ENCODE measurements at regions not wholly inside any gene's neighbourhood (a gene's known extent, or its start where the extent isn't known, plus 50 kb on each side); places are given as distances from the start of the nearest gene placed in this dataset.
"Not testable (repeated sequence)": the region's sequence is repeated elsewhere in the genome, so short reads cannot be mapped to it uniquely, and the experiment has no call there.

GRCh38 chr6:15770347-15771143, 107.7 kb upstream of the DTNBP1 start:
- DNase-seq (ENCODE audit: low read depth in 2 of 2): no peak

GRCh38 chr6:15769511-15770018, 106.7 kb upstream of the DTNBP1 start:
- DNase-seq (ENCODE audit: low read depth in 2 of 2): no peak

- no peak for DNase-seq (ENCODE audit: low read depth in 2 of 2)
These were observed 106.2 kb upstream of the DTNBP1 start for GRCh38 chr6:15768999-15769398.

GRCh38 chr6:15763837-15764236, 101.0 kb upstream of the DTNBP1 start:
- no peak for DNase-seq (ENCODE audit: low read depth in 2 of 2)

GRCh38 chr6:15763364-15763763, 100.5 kb upstream of the DTNBP1 start:
- DNase-seq (ENCODE audit: low read depth in 2 of 2): no peak

- DNase-seq (ENCODE audit: low read depth in 2 of 2): no peak
These were observed 98.2 kb upstream of the DTNBP1 start for GRCh38 chr6:15761045-15761502.

- no peak for DNase-seq (ENCODE audit: low read depth in 2 of 2)
These were observed 95.9 kb upstream of the DTNBP1 start for GRCh38 chr6:15758631-15759215.

DNA sequence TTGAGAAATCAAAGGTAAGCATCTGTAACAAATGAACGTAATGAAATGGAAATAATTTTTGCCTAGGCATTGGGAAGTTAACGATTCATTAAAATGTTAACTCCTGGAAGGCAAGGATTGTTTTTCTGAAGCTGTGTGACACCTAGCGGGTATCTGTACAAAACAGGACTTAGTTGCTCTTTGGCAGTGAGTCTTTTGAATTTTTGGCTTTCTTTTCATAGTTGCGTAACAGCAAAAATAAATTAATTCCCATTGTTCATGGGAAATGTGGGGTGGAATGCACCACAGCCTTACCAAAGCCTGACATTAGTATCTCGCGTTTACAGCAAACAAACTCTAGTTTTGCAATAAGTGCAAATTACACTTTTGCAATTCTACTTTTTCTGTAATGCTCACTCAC, 92.7 kb upstream of the DTNBP1 start:
- no peak for DNase-seq (ENCODE audit: low read depth in 2 of 2)

GRCh38 chr6:15754706-15755079, 91.9 kb upstream of the DTNBP1 start:
- DNase-seq (ENCODE audit: low read depth in 2 of 2): no peak

DNA sequence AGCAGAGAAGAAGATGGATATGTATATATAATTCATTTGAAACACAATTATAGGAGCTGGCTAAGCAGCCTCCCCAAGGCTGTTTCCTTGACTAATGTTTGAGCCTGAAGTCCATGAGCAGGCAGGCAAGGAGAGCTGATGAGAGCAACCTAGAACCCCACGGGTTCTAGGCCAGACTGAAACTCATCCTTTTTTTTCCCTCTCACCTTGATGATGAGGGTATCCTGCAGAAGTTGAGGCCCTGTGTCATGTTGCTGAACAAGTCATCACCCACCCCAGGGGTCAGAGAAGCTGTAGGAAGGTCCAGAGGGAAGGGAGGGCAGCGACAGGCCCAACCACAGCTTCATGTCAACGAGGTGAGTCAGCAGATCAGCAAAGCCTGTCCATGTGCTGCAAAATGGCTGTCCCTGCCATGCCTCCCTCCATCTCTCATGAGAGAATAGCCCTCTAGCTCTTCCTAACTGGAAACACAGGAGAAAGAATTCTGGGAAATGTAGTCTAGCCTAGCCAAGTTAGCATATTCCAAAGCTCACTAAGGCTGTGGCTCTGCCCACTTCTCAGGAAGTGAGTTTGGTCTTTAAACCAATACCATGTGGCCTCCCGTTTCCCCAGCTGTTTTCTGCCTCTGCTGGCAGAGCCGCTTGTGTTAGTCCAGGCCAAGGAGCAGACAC, 91.3 kb upstream of the DTNBP1 start:
- DNase-seq (ENCODE audit: low read depth in 2 of 2): no peak

- no peak for DNase-seq (ENCODE audit: low read depth in 2 of 2)
These were observed 90.0 kb upstream of the DTNBP1 start for GRCh38 chr6:15752820-15753219.

- no peak for DNase-seq (ENCODE audit: low read depth in 2 of 2)
These were observed 89.0 kb upstream of the DTNBP1 start for GRCh38 chr6:15751721-15752350.

- DNase-seq (ENCODE audit: low read depth in 2 of 2): no peak
These were observed 85.5 kb upstream of the DTNBP1 start for GRCh38 chr6:15748341-15748740.

DNA sequence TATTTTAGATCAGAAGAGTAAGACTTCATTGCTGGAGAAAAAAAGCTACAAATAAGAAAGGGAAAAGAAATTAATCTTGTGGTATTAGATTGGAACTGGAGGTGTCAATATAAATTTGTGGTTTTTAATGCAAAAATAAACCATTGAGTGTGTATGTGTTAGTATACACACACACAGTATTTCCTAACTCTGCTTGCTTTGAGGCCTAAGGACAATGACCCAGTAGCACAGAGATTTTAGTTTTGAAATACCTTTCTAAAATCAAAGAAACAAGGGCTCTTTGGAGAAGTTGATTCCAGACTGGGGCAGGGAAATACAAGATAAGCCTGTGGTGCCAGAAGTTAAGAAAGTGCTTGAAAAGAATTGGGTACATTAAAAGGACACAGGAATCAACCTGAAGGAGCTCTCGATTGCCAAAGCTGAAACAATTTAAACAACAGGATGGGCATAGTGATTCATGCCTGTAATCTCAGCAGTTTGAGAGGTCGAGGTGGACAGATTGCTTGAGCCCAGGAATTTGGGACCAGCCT, 84.6 kb upstream of the DTNBP1 start:
- DNase-seq (ENCODE audit: low read depth in 2 of 2): no peak

DNA sequence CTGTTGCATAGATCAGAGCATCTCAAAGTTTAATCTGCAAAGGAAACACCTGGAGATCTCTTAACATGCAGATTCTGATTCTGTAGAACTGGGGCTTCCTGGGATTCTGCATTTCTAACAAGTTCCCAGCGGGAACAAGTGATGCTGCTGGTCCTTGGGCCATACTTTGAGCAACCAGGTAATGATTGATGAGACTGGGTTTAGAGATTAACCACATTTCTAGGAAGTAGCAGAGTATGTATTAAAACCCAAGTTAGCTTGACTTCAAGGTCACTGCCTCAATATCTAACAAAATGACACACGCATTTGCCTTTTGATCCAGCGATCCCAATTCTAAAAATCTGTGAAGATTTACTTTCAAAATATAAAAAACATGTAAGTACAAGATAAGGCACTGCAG, 83.0 kb upstream of the DTNBP1 start:
- DNase-seq (ENCODE audit: low read depth in 2 of 2): no peak

DNA sequence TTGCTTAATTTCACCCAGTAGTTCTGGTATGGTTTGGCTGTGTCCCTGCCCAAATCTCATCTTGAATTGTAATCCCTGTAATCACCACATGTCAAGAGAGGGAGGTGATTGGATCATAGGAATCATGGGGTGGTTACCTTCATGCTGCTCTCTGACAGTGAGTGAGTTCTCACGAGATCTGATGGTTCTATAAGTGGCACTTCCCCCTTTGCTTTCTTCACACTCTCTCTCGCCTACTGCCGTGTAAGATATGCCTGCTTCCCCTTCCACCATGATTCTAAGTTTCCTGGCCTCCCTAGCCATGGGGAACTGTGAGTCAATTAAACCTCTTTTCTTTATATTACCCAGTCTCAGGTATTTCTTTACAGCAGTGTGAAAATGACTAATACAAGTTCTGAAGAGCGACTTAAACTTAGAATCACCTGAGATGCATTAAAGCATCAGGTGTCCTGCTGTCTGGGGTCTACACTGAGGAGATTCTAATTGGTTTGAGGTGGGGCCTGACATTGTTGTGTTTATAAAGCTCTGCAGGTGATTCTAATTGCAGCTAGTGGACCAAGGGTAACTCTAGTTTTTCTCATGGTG, 82.1 kb upstream of the DTNBP1 start:
- no peak for DNase-seq (ENCODE audit: low read depth in 2 of 2)

- not testable (repeated sequence) for DNase-seq (ENCODE audit: low read depth in 2 of 2)
These were observed 79.2 kb upstream of the DTNBP1 start for GRCh38 chr6:15742013-15742412.

GRCh38 chr6:15741405-15741804, 78.6 kb upstream of the DTNBP1 start:
- no peak for DNase-seq (ENCODE audit: low read depth in 2 of 2)

DNA sequence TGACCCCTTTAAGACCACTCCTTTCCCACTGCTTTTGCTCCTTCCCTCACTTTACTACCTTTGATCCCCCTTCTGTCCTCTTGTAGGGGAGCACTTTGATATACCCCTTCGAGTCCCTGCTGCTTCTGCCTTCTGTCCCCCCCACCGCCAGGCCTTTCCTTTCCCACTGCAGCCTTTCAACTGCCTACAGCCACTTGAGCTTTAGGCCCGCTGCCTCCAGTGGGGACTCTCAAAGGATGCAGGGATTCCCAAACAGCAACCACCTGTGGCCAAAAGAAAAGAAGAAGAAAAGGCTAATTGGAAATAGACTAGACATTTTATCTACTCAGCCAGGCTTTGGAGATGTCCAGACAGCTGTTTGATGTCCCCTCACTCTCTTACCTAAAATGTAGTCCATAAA, 77.0 kb upstream of the DTNBP1 start:
- no peak for DNase-seq (ENCODE audit: low read depth in 2 of 2)

DNA sequence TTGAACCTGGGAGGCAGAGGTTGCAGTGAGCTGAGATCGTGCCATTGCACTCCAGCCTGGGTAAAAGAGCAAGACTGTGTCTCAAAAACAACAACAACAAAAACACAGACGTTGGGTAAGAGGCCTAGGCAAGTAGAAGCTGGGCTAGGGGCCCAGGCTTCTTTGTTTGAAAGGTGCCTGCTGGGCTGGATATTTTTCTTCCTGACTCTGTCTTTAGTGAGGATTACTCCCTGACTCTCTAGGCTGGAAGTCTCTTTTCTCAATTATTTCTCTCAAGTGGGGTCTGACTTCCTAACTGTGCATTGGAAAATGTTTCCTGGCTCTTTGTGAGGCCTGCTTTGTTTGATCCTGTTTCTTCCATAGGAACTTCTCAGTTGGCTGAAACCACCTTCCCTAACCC, 76.5 kb upstream of the DTNBP1 start:
- no peak for DNase-seq (ENCODE audit: low read depth in 2 of 2)

DNA sequence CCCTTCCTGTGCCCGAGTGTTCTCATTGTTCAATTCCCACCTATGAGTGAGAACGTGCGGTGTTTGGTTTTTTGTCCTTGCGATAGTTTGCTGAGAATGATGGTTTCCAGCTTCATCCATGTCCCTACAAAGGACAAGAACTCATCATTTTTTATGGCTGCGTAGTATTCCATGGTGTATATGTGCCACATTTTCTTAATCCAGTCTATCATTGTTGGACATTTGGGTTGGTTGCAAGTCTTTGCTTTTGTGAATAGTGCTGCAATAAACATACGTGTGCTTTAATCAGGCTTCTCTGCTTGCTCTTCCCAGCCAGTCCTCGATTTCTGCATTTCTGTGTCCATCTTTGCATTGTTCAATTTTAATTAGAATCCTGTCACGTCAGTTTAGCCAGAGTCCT, 75.4 kb upstream of the DTNBP1 start:
- DNase-seq (ENCODE audit: low read depth in 2 of 2): not testable (repeated sequence)

- no peak for DNase-seq (ENCODE audit: low read depth in 2 of 2)
These were observed 73.5 kb upstream of the DTNBP1 start for GRCh38 chr6:15736297-15736696.
